Sciatic nerve (tissue), 2 donors: ENCODE measurements at regions not wholly inside any gene's neighbourhood (a gene's known extent, or its start where the extent isn't known, plus 50 kb on each side); places are given as distances from the start of the nearest gene placed in this dataset.

Experiments
- ATAC-seq: fragments of 200-7000 bp; cut with Tn5 transposase; one replicate; pipeline ENCODE4 v1.9.1; 2020; ENCODE audit warnings: mild to moderate bottlenecking, moderate library complexity
- DNase-seq: peaks from one replicate; pipeline ENCODE4 v3.0.0-alpha.2; 2020; ENCODE audit warnings: low spot score
- intact Hi-C: fragments of 100-400 bp; cut with DNase I; formaldehyde crosslinking; loops from one replicate; pipeline ENCODE4 v1.14.2; 2022
- donor health status: DM: no; HTN: no; CAD: no.
- donor health status: DM: no; HTN: no; CAD: no.

GRCh38 chr10:125555743-125556142 is 127.2 kb downstream of the TEX36 start:
- ATAC-seq: no peak
- DNase-seq: no peak
- intact Hi-C loops: no loop called here

DNA sequence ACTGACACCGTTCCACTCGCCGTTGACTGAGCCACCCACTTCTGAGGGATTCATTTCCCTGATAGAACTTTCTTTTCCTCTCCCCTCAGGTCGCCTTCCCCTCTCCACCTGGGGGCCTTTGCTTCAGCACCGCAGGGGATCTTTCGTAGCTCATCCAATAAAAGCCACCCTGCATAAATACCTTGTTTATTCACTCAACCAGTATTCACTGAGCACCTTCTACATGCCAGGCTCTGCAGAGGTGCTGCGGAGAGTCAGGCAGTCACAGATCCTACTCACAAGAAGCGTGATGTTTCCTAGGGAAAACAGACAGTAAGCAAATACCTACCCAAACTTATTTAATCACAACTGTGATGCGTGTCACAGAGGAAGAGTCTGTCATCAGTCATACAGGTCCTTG is 127.7 kb downstream of the TEX36 start:
- intact Hi-C loops: no loop called here
- ATAC-seq (no peak), DNase-seq (no peak)

GRCh38 chr10:125554753-125555152 is 128.2 kb downstream of the TEX36 start:
- ATAC-seq (no peak), DNase-seq (no peak)
- intact Hi-C loops: no loop called here

DNA sequence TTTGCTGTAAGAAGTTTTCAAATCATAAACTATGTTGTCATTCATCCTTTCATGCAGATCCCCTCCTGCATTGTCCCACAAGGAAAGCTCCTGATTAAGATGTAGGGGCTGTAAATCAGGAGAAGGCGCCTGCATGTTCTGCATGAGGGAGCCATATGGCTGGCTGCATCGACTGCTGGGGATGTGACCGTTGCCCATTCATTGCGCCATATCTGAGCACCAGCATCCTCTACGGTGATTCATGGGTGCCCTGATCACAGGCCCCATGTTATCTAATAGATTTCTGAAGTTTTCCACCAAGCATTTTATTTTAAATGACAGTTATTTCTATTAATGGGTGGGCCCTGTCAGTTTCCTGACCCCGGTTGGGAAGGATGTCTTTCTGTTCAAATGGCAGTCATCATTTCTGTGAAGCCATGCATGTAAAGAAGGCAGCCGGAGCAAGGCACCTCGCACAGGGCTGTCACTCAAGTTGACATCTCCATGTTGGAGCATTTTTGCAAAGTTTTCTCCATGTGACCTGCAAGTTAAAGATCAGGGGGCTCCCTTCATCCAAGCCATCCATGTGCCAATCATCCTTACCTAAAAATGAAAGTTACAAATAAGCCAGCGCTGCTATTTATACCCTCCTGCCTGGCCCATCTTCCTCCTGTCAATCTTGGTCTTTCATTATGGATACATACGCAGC is 128.8 kb downstream of the TEX36 start:
- intact Hi-C loops: no loop called here
- DNase-seq (no peak), ATAC-seq (no peak)

DNA sequence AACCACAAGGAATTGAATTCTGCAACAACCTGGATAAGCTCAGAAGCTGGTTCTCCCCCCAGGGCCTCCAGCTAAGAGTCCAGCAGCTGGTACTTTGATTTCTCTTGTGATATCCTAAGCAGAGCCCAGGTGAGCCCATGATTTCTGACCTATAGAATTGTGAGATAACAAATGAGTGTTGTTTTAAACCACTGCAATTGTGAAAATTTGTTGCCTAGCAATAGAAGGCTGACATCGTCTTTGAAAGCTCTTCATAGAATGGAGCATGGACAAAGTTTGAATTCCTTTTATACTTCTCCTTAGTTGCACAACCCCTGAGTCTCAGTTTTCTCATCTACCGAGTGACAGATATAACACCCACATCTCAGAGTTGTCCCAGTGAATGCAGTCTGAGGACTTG is 129.9 kb downstream of the TEX36 start:
- DNase-seq (no peak), ATAC-seq (no peak)
- intact Hi-C loops: no loop called here

DNA sequence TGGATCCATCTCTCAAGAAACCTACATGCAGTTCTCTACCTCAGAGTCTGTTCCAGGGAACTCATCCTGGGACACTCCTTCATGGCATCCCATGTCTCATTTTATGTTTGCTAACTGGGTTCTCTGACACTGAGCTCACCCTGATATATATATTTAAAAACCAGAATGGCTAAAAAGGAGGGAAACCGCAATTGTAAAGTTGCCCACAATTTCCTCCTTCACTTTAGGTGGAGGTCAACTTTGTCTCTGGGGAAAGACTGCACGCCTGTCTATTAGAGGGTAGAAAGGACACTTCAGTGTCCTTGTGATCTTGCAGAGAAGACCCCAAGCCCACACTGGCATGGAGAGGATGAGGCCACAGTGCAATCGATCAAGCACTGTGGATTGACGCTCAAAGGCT is 131.7 kb downstream of the TEX36 start:
- intact Hi-C loops: no loop called here
- DNase-seq (no peak), ATAC-seq (no peak)

DNA sequence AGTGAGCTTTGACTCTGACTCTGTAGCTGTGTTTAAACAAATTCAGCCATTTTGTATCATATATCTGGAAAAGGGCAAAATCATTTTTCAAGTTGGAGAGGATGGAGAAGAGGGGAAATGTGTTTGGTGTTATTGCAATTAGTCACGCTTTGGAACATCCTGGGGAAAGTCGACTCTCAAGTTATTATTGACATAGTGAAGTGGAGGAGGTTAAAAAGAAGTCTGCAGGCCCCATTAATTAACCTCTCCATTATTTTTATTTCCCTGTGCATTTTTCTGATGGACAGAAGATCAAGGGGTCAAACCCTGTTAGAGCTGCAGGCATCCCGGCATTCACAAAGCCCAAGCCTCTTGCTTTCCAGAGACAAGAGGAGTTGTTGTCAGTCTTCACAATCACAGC is 132.6 kb downstream of the TEX36 start:
- DNase-seq (no peak), ATAC-seq (no peak)
- intact Hi-C loops: no loop called here

GRCh38 chr10:125549653-125550052 is 133.3 kb downstream of the TEX36 start:
- ATAC-seq (no peak), DNase-seq (no peak)
- intact Hi-C loops: no loop called here

DNA sequence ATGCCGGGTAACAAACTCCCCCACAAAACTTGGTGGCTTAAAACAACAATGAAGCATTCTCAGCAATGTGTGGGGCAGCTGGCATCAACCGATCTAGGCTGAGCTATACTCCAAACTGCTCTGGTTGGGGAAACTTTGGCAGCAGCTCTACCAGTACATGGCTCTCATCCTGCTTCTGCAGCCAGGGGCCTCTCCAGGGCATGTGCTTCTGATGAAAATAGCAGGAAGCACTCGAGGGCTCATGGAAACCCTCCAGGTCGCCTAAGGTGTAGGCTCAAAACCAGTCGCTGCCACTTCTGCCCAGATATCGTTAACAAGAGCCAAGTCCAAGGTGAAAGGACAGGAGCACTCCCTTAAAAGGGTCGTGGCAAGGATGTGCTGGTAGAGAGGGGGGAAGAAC is 134.1 kb downstream of the TEX36 start:
- no peak for DNase-seq
- no peak for ATAC-seq
- intact Hi-C loops: no loop called here

DNA sequence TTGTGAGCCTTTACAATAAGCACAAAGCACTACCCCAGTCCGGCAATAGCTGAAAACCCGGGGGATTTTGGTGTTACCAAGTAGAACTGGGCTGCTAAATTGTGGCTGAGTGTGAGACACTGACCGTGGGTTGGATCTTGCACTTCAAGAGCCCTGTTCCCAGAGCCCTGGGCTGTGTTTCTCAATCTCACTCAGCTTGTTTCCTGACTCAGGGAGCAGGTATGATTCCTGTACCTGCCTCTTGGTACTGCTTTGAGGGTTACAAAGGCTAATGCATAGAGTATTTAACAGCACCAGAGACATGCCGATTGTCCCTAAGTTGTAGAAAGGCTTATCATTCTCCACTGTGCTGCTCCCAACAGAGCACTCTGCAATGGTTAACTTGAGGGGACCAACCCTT is 134.6 kb downstream of the TEX36 start:
- DNase-seq: no peak
- intact Hi-C loops: no loop called here

GRCh38 chr10:125547010-125547650 is 135.8 kb downstream of the TEX36 start:
- intact Hi-C loops: no loop called here
- DNase-seq: no peak
- ATAC-seq: no peak

More for the DNA sequence above, 134.6 kb downstream of the TEX36 start:
- no peak for ATAC-seq

DNA sequence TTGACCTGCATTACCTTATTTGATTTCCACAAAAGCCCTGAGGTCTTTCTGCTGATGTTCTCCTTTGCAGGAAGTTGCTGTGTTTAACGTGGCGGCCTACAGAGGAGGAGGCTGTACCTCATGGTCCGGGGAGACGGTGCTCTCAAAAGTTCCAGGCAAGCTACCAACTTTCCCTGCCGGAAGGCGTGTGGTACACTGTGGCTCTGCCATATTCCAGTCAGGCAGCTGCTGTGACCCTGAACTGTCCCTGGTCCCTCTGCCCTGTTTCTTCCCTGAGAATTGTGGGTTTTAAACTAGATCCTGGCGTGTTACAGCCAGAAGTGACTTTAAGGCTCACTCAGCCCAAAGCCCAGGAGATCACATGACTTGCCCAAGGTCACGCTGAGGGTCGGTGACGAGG is 139.2 kb downstream of the TEX36 start:
- intact Hi-C loops: no loop called here
- ATAC-seq (no peak), DNase-seq (no peak)

GRCh38 chr10:125538947-125539731 is 143.8 kb downstream of the TEX36 start:
- no peak for ATAC-seq
- intact Hi-C loops: no loop called here
- DNase-seq: no peak

GRCh38 chr10:125536236-125536635 is 146.7 kb downstream of the TEX36 start:
- DNase-seq: no peak
- no peak for ATAC-seq
- intact Hi-C loops: no loop called here

- no peak for DNase-seq
- intact Hi-C loops: no loop called here
- ATAC-seq: no peak
These were observed 147.4 kb downstream of the TEX36 start for GRCh38 chr10:125535559-125535958.

- intact Hi-C loops: no loop called here
- no peak for DNase-seq
- ATAC-seq: no peak
These were observed 148.4 kb downstream of the TEX36 start for GRCh38 chr10:125534515-125534914.

DNA sequence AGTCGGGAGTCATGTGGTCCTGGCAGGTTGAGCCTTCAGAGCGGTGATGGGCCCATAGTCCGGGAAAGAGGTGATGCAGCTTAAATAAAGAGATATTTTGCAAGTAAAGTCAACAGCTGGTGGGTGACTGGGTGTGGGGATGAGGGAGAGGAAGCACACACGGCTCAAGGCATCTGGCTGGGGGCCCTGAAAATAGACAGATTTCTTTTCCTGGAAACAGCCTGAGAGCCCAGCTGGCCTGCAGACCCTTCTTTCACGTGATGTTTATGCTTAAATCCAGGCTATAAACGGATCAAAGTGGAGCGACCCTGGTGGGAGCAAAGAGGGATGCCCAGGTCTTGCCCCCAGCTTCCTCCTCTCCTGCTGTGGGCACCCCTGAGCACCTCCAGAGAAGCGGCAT is 149.1 kb downstream of the TEX36 start:
- ATAC-seq: no peak
- no peak for DNase-seq
- intact Hi-C loops: no loop called here

GRCh38 chr10:125531465-125531864 is 151.5 kb downstream of the TEX36 start:
- ATAC-seq (no peak), DNase-seq (no peak)
- intact Hi-C loops: no loop called here

DNA sequence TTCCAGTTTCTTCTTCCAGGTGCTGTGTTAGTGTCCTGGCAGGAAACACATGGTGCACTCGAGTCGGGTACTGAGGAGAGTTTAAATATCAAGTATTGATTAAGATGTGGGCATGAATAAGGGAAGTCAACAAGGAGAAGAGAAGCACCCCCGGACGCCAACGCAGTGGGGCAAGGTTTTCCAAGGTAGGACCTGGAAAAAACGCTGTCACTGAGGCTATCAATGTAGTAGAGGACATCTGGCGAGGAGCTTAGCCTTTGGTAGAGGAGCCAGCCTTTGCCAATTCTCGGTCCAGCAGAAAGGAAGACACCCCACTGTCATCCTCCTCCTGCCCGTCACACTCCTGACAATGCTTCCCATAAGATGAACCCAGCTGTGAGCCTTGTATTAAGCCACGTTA is 159.6 kb downstream of the TEX36 start:
- intact Hi-C loops: no loop called here
- DNase-seq (no peak), ATAC-seq (no peak)
